ENCODE measurements at regions not wholly inside any gene's neighbourhood (a gene's known extent, or its start where the extent isn't known, plus 50 kb on each side); places are given as distances from the start of the nearest gene placed in this dataset.
A peak's percentile ranks its signal among the peaks of the same experiment; 100 is the strongest.

GRCh38 chr17:6940186-6940649 lies 55.6 kb upstream of the ALOX12 start (continued):
- TF ChIP-seq, protein P1, sequence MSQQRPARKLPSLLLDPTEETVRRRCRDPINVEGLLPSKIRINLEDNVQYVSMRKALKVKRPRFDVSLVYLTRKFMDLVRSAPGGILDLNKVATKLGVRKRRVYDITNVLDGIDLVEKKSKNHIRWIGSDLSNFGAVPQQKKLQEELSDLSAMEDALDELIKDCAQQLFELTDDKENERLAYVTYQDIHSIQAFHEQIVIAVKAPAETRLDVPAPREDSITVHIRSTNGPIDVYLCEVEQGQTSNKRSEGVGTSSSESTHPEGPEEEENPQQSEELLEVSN (IDR thresholded peaks at IDR 0.05; ENCODE audit: borderline replicate concordance in 1 of 2, extremely low read depth in 1 of 2, insufficient read depth in 1 of 2, insufficient read length in 1 of 2, low read depth in 1 of 2, low read length in 1 of 2, poor library complexity in 1 of 2, severe bottlenecking in 1 of 2): no peak
- TF ChIP-seq, protein P2, sequence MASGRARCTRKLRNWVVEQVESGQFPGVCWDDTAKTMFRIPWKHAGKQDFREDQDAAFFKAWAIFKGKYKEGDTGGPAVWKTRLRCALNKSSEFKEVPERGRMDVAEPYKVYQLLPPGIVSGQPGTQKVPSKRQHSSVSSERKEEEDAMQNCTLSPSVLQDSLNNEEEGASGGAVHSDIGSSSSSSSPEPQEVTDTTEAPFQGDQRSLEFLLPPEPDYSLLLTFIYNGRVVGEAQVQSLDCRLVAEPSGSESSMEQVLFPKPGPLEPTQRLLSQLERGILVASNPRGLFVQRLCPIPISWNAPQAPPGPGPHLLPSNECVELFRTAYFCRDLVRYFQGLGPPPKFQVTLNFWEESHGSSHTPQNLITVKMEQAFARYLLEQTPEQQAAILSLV (tag; IDR thresholded peaks at IDR 0.05): no peak
- no peak for TF ChIP-seq ZNF639 (CRISPR knock-in tag; conservative IDR thresholded peaks at IDR 0.05 in 1 of 2, IDR thresholded peaks at IDR 0.05 in 1 of 2)
- TF ChIP-seq PBX2 (CRISPR knock-in tag; IDR thresholded peaks at IDR 0.05; ENCODE audit: low read depth): no peak
- no peak for TF ChIP-seq PBX2 (tag; conservative IDR thresholded peaks at IDR 0.05; ENCODE audit: low read depth)
- TF ChIP-seq ZNF134 (CRISPR knock-in tag; conservative IDR thresholded peaks at IDR 0.05): no peak
- TF ChIP-seq NFYB (IDR thresholded peaks at IDR 0.05; ENCODE audit: extremely low read depth, insufficient read length): peak; percentile 85
- TF ChIP-seq ELF1 (tag; IDR thresholded peaks at IDR 0.05): no peak
- TF ChIP-seq TCF3 (CRISPR knock-in tag; IDR thresholded peaks at IDR 0.05): no peak
- TF ChIP-seq ZBTB49 (CRISPR knock-in tag; IDR thresholded peaks at IDR 0.05; ENCODE audit: borderline replicate concordance): no peak
- TF ChIP-seq TAF1 (IDR thresholded peaks at IDR 0.05; ENCODE audit: control insufficient read depth, extremely low read depth, insufficient read depth, low read length, severe bottlenecking): peak; percentile 59
- no peak for TF ChIP-seq TGIF2 (CRISPR knock-in tag; IDR thresholded peaks at IDR 0.05)
- no peak for TF ChIP-seq MCM5 (IDR thresholded peaks at IDR 0.05; ENCODE audit: low read depth)
- TF ChIP-seq NELFE (IDR thresholded peaks at IDR 0.05; ENCODE audit: insufficient read depth, insufficient read length): no peak
- no peak for TF ChIP-seq NR2C2 (CRISPR knock-in tag; IDR thresholded peaks at IDR 0.05)
- TF ChIP-seq NR2C2 (tag; IDR thresholded peaks at IDR 0.05): peak; percentile 27; the same call in 1 of the 2 replicates
- no peak for TF ChIP-seq CHD4 (IDR thresholded peaks at IDR 0.05; ENCODE audit: insufficient read depth, insufficient replicate concordance, low read depth, low read length, poor library complexity, severe bottlenecking)
- no peak for TF ChIP-seq ZNF316 (IDR thresholded peaks at IDR 0.05)

Data from K562 (cell line).